HUES48 (cell line): ENCODE measurements at regions not wholly inside any gene's neighbourhood (a gene's known extent, or its start where the extent isn't known, plus 50 kb on each side); places are given as distances from the start of the nearest gene placed in this dataset.

Source experiments
- H3K27ac ChIP-seq: one replicate; pipeline ENCODE4 v1.7.0; 2013; ENCODE audit warnings: low read depth, low read length, inconsistent platforms
- H3K27me3 ChIP-seq: 2 replicates; pipeline ENCODE4 v1.6.1; 2013; ENCODE audit warnings: mild to moderate bottlenecking, low read length; ENCODE audit not compliant: control insufficient read depth, insufficient read depth
- H3K36me3 ChIP-seq: 2 replicates; pipeline ENCODE4 v1.6.1; 2013; ENCODE audit warnings: low read length; ENCODE audit not compliant: control insufficient read depth, insufficient read depth
- H3K4me1 ChIP-seq: 2 replicates; pipeline ENCODE4 v1.6.1; 2013; ENCODE audit warnings: mild to moderate bottlenecking, low read length; ENCODE audit not compliant: control insufficient read depth, insufficient read depth
- H3K4me3 ChIP-seq: 2 replicates; pipeline ENCODE4 v1.5.1; 2013; ENCODE audit warnings: mild to moderate bottlenecking, low read depth, low read length
- H3K9ac ChIP-seq: 2 replicates; pipeline ENCODE4 v1.6.1; 2013; ENCODE audit warnings: mild to moderate bottlenecking, low read depth, low read length, moderate library complexity
- H3K9me3 ChIP-seq: 2 replicates; pipeline ENCODE4 v1.6.1; 2013; ENCODE audit warnings: low read length; ENCODE audit not compliant: control insufficient read depth, insufficient read depth

DNA sequence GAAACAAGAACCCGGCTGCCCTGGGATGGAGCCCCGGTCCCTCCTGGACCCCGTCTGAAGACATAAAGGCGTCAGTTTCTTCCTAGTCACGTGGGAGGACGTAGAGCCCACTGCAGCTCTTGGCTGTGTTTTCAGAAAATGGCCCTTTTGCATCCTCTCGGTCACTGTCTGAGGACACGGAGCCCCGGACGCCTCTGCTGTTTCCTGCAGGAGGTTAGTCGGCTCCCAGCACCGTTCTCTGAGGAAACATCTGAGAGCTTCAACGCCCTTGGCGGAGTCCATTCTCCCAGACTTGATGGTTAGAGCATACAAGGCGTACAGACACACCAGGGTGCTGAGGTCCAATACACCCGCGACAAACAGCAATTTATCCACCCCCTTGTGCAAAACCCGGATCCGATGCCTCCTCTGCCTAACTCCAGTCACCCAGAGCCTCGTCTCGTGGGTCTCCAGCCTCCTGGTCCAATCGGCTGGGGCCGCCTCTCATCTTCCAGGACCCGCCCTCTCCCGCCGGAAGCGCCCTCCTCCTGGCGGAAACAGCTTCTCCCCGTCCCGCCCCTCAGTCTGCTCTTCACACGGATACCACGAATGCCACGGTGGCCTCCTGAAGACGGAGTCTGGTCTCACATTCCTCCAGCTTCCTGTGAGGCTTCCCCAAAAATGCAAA lies 119.4 kb downstream of the TMEM18 start:
- Histone ChIP-seq H3K9ac (no peak overlapping the region), H3K27ac (no peak overlapping the region), H3K4me3 (no peak overlapping the region), H3K4me1 (no peaks in the 10 kb centered on the region), H3K27me3 (no peaks in the 10 kb centered on the region; the same call in 1 of the 2 replicates), H3K36me3 (no peaks in the 10 kb centered on the region), H3K9me3 (no peaks in the 10 kb centered on the region)

DNA sequence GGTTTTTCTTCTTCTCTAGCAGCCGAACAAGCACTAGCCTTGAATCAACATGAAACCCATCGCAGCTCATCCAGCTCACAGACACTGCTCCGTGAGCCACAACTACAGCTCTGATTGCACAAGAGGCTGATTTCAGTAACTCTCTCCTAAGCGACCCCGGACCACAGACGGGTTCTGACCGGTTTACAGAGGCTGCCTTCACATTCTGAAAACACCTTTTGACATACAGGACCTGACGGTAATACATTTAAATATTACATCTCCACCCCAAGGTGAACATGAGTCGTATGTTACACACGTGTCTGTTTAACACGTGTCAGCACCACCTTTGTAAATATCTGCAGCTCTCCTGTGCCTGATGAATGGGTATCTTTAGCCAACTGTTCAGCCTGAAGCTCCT lies 120.7 kb downstream of the TMEM18 start:
- H3K4me1 ChIP-seq: no peaks in the 10 kb centered on the region
- no peaks in the 10 kb centered on the region; the same call in 1 of the 2 replicates for H3K27me3 ChIP-seq
- no peak overlapping the region for H3K4me3 ChIP-seq
- no peak overlapping the region for H3K9ac ChIP-seq
- no peaks in the 10 kb centered on the region for H3K9me3 ChIP-seq
- H3K27ac ChIP-seq: no peak overlapping the region
- H3K36me3 ChIP-seq: no peaks in the 10 kb centered on the region

GRCh38 chr2:555164-555922 lies 121.9 kb downstream of the TMEM18 start:
- H3K4me1 ChIP-seq: no peaks in the 10 kb centered on the region
- no peaks in the 10 kb centered on the region; the same call in 1 of the 2 replicates for H3K27me3 ChIP-seq
- no peak overlapping the region for H3K27ac ChIP-seq
- no peaks in the 10 kb centered on the region for H3K36me3 ChIP-seq
- no peak overlapping the region for H3K4me3 ChIP-seq
- no peak overlapping the region for H3K9ac ChIP-seq
- H3K9me3 ChIP-seq: no peaks in the 10 kb centered on the region

DNA sequence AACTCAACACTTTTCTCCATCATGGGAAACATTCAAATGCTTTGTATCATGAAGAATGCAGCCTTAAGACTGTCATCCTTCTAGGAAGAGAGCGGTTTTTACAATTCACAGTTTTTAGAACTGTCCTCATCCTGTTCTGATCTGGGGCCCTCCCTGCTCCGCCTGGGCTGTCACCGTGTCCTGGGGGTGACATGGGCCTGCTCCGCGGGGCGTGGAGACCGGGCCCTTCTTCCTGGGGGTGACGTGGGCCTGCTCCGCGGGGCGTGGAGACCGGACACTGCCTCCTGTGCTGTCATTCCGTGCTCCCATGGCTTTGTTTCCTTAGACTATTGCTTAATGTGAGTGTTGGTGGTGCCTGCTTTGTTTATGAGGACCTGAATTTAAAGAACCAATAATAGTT lies 122.8 kb downstream of the TMEM18 start:
- H3K27ac ChIP-seq: no peak overlapping the region
- H3K4me1 ChIP-seq: no peaks in the 10 kb centered on the region
- no peaks in the 10 kb centered on the region for H3K27me3 ChIP-seq
- H3K9ac ChIP-seq: no peak overlapping the region
- no peaks in the 10 kb centered on the region for H3K36me3 ChIP-seq
- no peak overlapping the region for H3K4me3 ChIP-seq
- H3K9me3 ChIP-seq: no peaks in the 10 kb centered on the region

GRCh38 chr2:552906-553305 lies 124.3 kb downstream of the TMEM18 start:
- H3K4me3 ChIP-seq: no peak overlapping the region
- H3K27ac ChIP-seq: no peak overlapping the region
- no peaks in the 10 kb centered on the region for H3K36me3 ChIP-seq
- H3K9me3 ChIP-seq: no peaks in the 10 kb centered on the region
- H3K4me1 ChIP-seq: no peaks in the 10 kb centered on the region
- no peak overlapping the region for H3K9ac ChIP-seq
- H3K27me3 ChIP-seq: no peaks in the 10 kb centered on the region

DNA sequence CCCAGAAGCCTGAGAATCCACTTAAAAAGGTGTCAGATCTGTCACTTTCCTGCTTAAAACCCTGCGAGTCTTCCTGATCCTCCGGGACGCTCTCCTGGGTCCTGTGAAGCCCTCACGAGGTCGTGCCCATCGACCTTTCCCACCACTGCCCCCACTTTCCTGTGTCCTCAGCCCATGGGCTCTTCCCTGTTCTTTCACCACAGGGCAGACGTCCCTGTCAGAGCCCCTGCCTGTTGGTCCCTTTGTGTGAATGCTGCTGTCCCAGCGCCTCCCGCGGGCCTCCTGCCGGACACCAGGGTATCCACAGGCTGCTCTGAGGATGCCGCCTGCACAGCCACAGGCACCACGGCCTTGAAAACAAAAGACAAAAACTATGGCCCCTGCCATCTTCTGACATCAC lies 125.6 kb downstream of the TMEM18 start:
- Histone ChIP-seq H3K27me3 (no peaks in the 10 kb centered on the region), H3K4me3 (no peak overlapping the region), H3K9ac (no peak overlapping the region), H3K27ac (no peak overlapping the region), H3K36me3 (no peaks in the 10 kb centered on the region), H3K4me1 (no peaks in the 10 kb centered on the region), H3K9me3 (no peaks in the 10 kb centered on the region)

DNA sequence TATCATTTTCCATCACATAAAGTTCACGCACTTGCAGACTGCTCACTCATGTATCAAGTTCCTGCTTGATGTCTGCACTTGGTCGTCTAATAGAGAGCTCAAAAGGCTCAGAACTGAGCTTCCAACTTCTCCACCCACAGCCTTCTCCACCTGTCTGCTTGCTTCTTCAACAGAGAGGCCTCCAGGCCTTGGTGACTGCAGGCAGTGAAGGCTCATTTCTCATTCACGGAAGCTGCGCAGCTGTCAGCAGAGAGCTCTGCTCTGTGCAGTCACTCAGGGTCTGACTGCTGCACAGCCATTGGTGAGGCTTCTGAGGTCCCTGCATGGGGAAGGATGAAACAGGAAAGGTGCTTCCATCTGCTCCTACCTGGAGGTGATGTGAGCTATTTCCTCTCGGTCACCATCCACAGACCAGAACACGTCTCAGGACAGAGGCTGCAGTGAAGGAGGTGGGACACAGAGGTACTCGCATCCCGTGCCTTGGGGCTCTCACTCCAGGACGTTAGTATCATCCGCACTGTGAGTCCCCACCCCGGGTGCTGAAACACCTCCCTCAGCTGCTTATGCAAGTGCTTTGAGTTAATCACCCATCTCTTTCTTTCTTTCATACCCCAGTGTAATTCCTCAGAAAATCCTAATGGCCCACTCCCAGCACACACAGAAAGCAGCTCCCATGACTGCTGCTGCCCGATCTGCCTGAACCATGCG lies 126.2 kb downstream of the TMEM18 start:
- Histone ChIP-seq H3K4me3 (no peak overlapping the region), H3K4me1 (no peaks in the 10 kb centered on the region), H3K27me3 (no peaks in the 10 kb centered on the region), H3K9ac (no peak overlapping the region), H3K9me3 (no peaks in the 10 kb centered on the region), H3K27ac (no peak overlapping the region), H3K36me3 (no peaks in the 10 kb centered on the region)

DNA sequence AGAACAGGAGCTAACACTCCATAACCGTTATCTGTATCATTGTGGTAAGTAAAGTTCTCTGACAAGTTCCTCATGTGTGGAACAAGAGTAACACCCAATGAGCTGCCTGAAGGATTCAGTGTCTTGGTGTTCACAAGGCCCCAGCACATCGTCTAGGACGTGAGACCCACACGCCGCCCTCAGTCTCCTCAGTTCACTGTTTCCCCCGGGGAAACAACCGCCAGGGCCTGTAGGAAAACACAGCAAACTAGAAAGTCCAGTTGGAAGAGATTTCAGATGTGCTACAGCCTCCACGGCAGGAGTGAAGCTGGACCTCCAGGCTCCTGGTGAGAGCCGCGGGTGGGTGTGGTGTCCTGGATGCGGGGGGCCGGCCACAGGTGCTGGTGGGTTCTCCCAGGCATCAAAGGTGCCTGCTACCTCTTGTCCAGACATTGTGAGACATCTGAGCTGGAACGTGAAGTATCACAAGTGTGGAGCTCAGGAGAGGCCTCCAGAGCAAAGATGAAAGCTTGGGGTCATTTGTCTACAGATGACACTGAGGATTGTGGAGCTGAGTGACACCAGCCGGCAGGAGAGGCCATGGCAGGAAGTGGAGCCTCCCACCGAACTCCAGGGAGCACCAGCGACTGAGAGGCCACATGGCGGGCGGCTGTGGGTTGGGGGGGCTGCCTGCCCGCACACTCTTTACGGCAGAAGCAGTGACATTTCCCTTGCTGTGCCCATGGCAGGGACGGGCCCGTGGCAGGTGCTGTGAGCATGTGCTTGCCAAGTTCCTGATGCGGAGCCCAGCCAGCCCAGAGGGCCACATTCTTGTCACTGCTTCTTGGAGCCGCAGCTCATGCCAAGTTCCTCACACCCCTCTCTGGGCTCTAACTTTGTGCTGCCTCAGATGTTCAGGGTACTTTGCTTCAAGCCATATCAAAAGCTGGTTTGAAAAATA lies 131.2 kb downstream of the TMEM18 start:
- Histone ChIP-seq H3K4me3 (no peak overlapping the region), H3K9ac (no peak overlapping the region), H3K36me3 (no peaks in the 10 kb centered on the region), H3K9me3 (no peaks in the 10 kb centered on the region), H3K27ac (no peak overlapping the region), H3K4me1 (no peaks in the 10 kb centered on the region), H3K27me3 (no peaks in the 10 kb centered on the region)

GRCh38 chr2:545228-545627 lies 132.0 kb downstream of the TMEM18 start:
- Histone ChIP-seq H3K36me3 (no peaks in the 10 kb centered on the region), H3K27ac (no peak overlapping the region), H3K9me3 (no peaks in the 10 kb centered on the region), H3K4me1 (no peaks in the 10 kb centered on the region), H3K4me3 (no peak overlapping the region), H3K9ac (no peak overlapping the region), H3K27me3 (no peaks in the 10 kb centered on the region)

GRCh38 chr2:538646-539045 lies 138.6 kb downstream of the TMEM18 start:
- Histone ChIP-seq H3K9ac (no peak overlapping the region), H3K36me3 (no peaks in the 10 kb centered on the region), H3K9me3 (no peaks in the 10 kb centered on the region), H3K27ac (no peak overlapping the region), H3K27me3 (no peaks in the 10 kb centered on the region), H3K4me3 (no peak overlapping the region), H3K4me1 (no peaks in the 10 kb centered on the region)
